ENCODE measurements at regions not wholly inside any gene's neighbourhood (a gene's known extent, or its start where the extent isn't known, plus 50 kb on each side); places are given as distances from the start of the nearest gene placed in this dataset.

DNA sequence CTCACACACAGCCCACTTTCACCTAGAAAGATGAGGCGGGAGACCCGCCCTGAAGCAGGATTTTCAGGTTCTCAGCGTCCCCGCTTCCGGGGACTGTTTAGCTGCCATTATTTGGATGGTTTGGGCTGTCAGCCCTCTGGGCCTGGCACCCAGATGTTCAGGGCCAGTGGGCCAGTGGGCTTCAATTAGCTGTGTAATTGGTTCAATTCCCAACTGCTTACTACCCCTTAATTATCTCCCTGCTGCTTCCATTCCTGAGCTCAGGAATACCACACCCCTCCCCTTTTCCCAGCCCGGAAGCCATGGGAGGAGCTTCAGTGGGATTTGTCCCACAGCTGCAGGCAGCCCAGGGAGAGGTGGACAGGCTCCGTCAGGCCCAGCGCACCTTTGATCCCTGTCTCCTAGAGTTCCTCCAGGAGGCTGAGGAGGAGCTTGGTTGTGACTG lies 114.1 kb upstream of the MYCN start:
- TF ChIP-seq, protein P1, sequence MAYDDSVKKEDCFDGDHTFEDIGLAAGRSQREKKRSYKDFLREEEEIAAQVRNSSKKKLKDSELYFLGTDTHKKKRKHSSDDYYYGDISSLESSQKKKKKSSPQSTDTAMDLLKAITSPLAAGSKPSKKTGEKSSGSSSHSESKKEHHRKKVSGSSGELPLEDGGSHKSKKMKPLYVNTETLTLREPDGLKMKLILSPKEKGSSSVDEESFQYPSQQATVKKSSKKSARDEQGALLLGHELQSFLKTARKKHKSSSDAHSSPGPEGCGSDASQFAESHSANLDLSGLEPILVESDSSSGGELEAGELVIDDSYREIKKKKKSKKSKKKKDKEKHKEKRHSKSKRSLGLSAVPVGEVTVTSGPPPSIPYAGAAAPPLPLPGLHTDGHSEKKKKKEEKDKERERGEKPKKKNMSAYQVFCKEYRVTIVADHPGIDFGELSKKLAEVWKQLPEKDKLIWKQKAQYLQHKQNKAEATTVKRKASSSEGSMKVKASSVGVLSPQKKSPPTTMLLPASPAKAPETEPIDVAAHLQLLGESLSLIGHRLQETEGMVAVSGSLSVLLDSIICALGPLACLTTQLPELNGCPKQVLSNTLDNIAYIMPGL (CRISPR knock-in tag; IDR thresholded peaks at IDR 0.05): no peak
- TF ChIP-seq NFYB (CRISPR knock-in tag; conservative IDR thresholded peaks at IDR 0.05; ENCODE audit: low read depth) (no peak), ESRRA (CRISPR knock-in tag; IDR thresholded peaks at IDR 0.05; ENCODE audit: borderline replicate concordance) (no peak), FOXJ3 (CRISPR knock-in tag; IDR thresholded peaks at IDR 0.05; ENCODE audit: borderline replicate concordance) (no peak), SMAD3 (CRISPR knock-in tag; IDR thresholded peaks at IDR 0.05; ENCODE audit: borderline replicate concordance) (no peak)
- TF ChIP-seq, protein P2, sequence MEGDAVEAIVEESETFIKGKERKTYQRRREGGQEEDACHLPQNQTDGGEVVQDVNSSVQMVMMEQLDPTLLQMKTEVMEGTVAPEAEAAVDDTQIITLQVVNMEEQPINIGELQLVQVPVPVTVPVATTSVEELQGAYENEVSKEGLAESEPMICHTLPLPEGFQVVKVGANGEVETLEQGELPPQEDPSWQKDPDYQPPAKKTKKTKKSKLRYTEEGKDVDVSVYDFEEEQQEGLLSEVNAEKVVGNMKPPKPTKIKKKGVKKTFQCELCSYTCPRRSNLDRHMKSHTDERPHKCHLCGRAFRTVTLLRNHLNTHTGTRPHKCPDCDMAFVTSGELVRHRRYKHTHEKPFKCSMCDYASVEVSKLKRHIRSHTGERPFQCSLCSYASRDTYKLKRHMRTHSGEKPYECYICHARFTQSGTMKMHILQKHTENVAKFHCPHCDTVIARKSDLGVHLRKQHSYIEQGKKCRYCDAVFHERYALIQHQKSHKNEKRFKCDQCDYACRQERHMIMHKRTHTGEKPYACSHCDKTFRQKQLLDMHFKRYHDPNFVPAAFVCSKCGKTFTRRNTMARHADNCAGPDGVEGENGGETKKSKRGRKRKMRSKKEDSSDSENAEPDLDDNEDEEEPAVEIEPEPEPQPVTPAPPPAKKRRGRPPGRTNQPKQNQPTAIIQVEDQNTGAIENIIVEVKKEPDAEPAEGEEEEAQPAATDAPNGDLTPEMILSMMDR (IDR thresholded peaks at IDR 0.05): no peak
- TF ChIP-seq, protein P3, sequence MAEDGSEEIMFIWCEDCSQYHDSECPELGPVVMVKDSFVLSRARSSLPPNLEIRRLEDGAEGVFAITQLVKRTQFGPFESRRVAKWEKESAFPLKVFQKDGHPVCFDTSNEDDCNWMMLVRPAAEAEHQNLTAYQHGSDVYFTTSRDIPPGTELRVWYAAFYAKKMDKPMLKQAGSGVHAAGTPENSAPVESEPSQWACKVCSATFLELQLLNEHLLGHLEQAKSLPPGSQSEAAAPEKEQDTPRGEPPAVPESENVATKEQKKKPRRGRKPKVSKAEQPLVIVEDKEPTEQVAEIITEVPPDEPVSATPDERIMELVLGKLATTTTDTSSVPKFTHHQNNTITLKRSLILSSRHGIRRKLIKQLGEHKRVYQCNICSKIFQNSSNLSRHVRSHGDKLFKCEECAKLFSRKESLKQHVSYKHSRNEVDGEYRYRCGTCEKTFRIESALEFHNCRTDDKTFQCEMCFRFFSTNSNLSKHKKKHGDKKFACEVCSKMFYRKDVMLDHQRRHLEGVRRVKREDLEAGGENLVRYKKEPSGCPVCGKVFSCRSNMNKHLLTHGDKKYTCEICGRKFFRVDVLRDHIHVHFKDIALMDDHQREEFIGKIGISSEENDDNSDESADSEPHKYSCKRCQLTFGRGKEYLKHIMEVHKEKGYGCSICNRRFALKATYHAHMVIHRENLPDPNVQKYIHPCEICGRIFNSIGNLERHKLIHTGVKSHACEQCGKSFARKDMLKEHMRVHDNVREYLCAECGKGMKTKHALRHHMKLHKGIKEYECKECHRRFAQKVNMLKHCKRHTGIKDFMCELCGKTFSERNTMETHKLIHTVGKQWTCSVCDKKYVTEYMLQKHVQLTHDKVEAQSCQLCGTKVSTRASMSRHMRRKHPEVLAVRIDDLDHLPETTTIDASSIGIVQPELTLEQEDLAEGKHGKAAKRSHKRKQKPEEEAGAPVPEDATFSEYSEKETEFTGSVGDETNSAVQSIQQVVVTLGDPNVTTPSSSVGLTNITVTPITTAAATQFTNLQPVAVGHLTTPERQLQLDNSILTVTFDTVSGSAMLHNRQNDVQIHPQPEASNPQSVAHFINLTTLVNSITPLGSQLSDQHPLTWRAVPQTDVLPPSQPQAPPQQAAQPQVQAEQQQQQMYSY (CRISPR knock-in tag; IDR thresholded peaks at IDR 0.05): no peak
- TF ChIP-seq, protein P4, sequence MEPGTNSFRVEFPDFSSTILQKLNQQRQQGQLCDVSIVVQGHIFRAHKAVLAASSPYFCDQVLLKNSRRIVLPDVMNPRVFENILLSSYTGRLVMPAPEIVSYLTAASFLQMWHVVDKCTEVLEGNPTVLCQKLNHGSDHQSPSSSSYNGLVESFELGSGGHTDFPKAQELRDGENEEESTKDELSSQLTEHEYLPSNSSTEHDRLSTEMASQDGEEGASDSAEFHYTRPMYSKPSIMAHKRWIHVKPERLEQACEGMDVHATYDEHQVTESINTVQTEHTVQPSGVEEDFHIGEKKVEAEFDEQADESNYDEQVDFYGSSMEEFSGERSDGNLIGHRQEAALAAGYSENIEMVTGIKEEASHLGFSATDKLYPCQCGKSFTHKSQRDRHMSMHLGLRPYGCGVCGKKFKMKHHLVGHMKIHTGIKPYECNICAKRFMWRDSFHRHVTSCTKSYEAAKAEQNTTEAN (CRISPR knock-in tag; IDR thresholded peaks at IDR 0.05): no peak
